ENCODE measurements at regions not wholly inside any gene's neighbourhood (a gene's known extent, or its start where the extent isn't known, plus 50 kb on each side); places are given as distances from the start of the nearest gene placed in this dataset.
A peak's percentile ranks its signal among the peaks of the same experiment; 100 is the strongest.
"Not testable (repeated sequence)": the region's sequence is repeated elsewhere in the genome, so short reads cannot be mapped to it uniquely, and the experiment has no call there.

GRCh38 chr3:81998907-81999306, 237.5 kb upstream of the GBE1 start:
- DNase-seq: no peak

- no peak for DNase-seq
Observed at GRCh38 chr3:81998139-81998755, 236.8 kb upstream of the GBE1 start.

GRCh38 chr3:81997390-81997789, 235.9 kb upstream of the GBE1 start:
- no peak for DNase-seq

GRCh38 chr3:81995329-81995728, 233.9 kb upstream of the GBE1 start:
- no peak for DNase-seq

- no peak for DNase-seq
Observed at GRCh38 chr3:81989758-81990157, 228.3 kb upstream of the GBE1 start.

- no peak for DNase-seq
Observed at GRCh38 chr3:81989274-81989673, 227.8 kb upstream of the GBE1 start.

- DNase-seq: not testable (repeated sequence)
Observed at GRCh38 chr3:81987412-81987811, 226.0 kb upstream of the GBE1 start.

GRCh38 chr3:81985996-81986723, 224.7 kb upstream of the GBE1 start:
- no peak for DNase-seq

- DNase-seq: no peak
Observed at GRCh38 chr3:81983382-81983781, 221.9 kb upstream of the GBE1 start.

GRCh38 chr3:81980596-81981494, 219.4 kb upstream of the GBE1 start:
- no peak for DNase-seq

GRCh38 chr3:81974751-81975150, 213.3 kb upstream of the GBE1 start:
- DNase-seq: no peak

- DNase-seq: no peak
Observed at GRCh38 chr3:81968658-81969057, 207.2 kb upstream of the GBE1 start.

- no peak for DNase-seq
Observed at GRCh38 chr3:81967393-81967792, 205.9 kb upstream of the GBE1 start.

GRCh38 chr3:81965696-81966095, 204.3 kb upstream of the GBE1 start:
- DNase-seq: no peak

GRCh38 chr3:81962396-81962795, 201.0 kb upstream of the GBE1 start:
- no peak for DNase-seq

GRCh38 chr3:81958972-81959640, 197.7 kb upstream of the GBE1 start:
- DNase-seq: peak; percentile 14

GRCh38 chr3:81955878-81956277, 194.4 kb upstream of the GBE1 start:
- DNase-seq: no peak

- DNase-seq: no peak
Observed at GRCh38 chr3:81953111-81953510, 191.7 kb upstream of the GBE1 start.

- DNase-seq: no peak
Observed at GRCh38 chr3:81952141-81952540, 190.7 kb upstream of the GBE1 start.

- DNase-seq: no peak
Observed at GRCh38 chr3:81951636-81952035, 190.2 kb upstream of the GBE1 start.

GRCh38 chr3:81951106-81951505, 189.7 kb upstream of the GBE1 start:
- no peak for DNase-seq

- no peak for DNase-seq
Observed at GRCh38 chr3:81947359-81947758, 185.9 kb upstream of the GBE1 start.

GRCh38 chr3:81938681-81939080, 177.2 kb upstream of the GBE1 start:
- DNase-seq: no peak

Data from hematopoietic multipotent progenitor cell treated with erythropoietin and hydrocortisone succinate and interleukin-3 and kit ligand, for 6 days (in vitro differentiated cells).